SU-DHL-6 (cell line): ENCODE measurements at regions not wholly inside any gene's neighbourhood (a gene's known extent, or its start where the extent isn't known, plus 50 kb on each side); places are given as distances from the start of the nearest gene placed in this dataset.

ENCODE experiments used
- H2AFZ ChIP-seq: fragments of 200-600 bp; sonication (generic); 2 replicates; pipeline ENCODE4 v1.6.1; 2014; ENCODE audit warnings: low read depth, mild to moderate bottlenecking, moderate library complexity, mixed read lengths, antibody characterized with exemption, low read length; ENCODE audit not compliant: severe bottlenecking
- H3F3A ChIP-seq: fragments of 200-600 bp; shearing (Covaris generic); 2 replicates; pipeline ENCODE4 v1.6.0; 2016; ENCODE audit warnings: antibody characterized with exemption, mild to moderate bottlenecking; ENCODE audit not compliant: insufficient read depth
- H3K27ac ChIP-seq: fragments of 200-600 bp; sonication (generic); 2 replicates; pipeline ENCODE4 v1.5.1; 2016; ENCODE audit warnings: low read depth, mild to moderate bottlenecking, low read length, moderate library complexity, mixed read lengths
- H3K27me3 ChIP-seq: fragments of 200-600 bp; sonication (generic), shearing (Covaris generic); 2 replicates; pipeline ENCODE4 v1.6.0; 2014; ENCODE audit warnings: mild to moderate bottlenecking, low read length
- H3K36me3 ChIP-seq: fragments of 200-600 bp; sonication (generic); 2 replicates; pipeline ENCODE4 v1.6.1; 2014; ENCODE audit warnings: mild to moderate bottlenecking, low read length, mixed read lengths
- H3K4me2 ChIP-seq: fragments of 300-600, 200-600 bp; shearing (Covaris generic), sonication (generic); 2 replicates; pipeline ENCODE4 v1.6.0; 2014; ENCODE audit warnings: low read length, low read depth, mild to moderate bottlenecking; ENCODE audit not compliant: poor library complexity, severe bottlenecking
- H3K4me3 ChIP-seq: fragments of 200-600 bp; sonication (generic); 2 replicates; pipeline ENCODE4 v1.5.1; 2014; ENCODE audit warnings: antibody characterized with exemption, low read length, mild to moderate bottlenecking, mixed read lengths; ENCODE audit not compliant: insufficient read depth, poor library complexity, severe bottlenecking
- H3K79me2 ChIP-seq: fragments of 200-600 bp; sonication (generic); 2 replicates; pipeline ENCODE4 v1.6.1; 2014; ENCODE audit warnings: mild to moderate bottlenecking, low read length, moderate library complexity; ENCODE audit not compliant: insufficient read depth
- H3K9ac ChIP-seq: fragments of 200-600 bp; sonication (generic); 2 replicates; pipeline ENCODE4 v1.7.0; 2014; ENCODE audit warnings: mild to moderate bottlenecking, low read length
- H3K9me2 ChIP-seq: fragments of 200-600 bp; sonication (generic); replicated peaks from 2 replicates; pipeline ENCODE4 v1.6.1; 2014; ENCODE audit warnings: low read length; ENCODE audit not compliant: insufficient read depth
- H3K9me3 ChIP-seq: fragments of 200-600 bp; sonication (generic); 2 replicates; pipeline ENCODE4 v1.6.1; 2014; ENCODE audit warnings: low read length, mixed read lengths; ENCODE audit not compliant: insufficient read depth
- H4K20me1 ChIP-seq: fragments of 200-600 bp; sonication (generic); 2 replicates; pipeline ENCODE4 v1.6.1; 2014; ENCODE audit warnings: low read depth, mild to moderate bottlenecking, antibody characterized with exemption, low read length, moderate library complexity, mixed read lengths
- CTCF ChIP-seq: fragments of 200-600 bp; sonication (generic); IDR thresholded peaks from one replicate; pipeline ENCODE4 v1.5.1; 2017; ENCODE audit warnings: antibody characterized with exemption, mild to moderate bottlenecking, low read length, moderate library complexity; ENCODE audit not compliant: insufficient read depth, poor library complexity, severe bottlenecking
- EZH2phosphoT487 ChIP-seq: fragments of 200-600 bp; sonication (generic), shearing (Covaris generic); conservative IDR thresholded peaks from 2 replicates; pipeline ENCODE4 v1.6.1; 2018; ENCODE audit warnings: mild to moderate bottlenecking, antibody characterized with exemption, low read length, moderate library complexity, mixed read lengths

DNA sequence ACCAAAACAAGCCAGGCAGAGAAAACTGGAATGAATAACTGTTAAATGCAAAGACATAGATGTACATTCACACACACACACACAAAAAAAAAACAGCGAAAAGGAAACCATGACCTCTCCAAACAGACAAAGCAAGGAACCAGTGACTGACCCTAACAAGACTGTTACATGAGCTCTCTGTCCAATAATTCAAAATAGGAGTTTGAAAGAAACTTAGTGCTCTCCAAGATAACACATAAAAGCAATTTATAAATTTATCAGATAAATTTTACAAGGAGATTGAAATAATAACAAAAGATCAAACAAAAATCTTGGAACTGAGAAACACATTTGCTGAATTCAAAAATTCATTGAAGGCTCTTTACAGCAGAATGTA lies 423.5 kb upstream of the RGMB start:
- H4K20me1 ChIP-seq, result no peaks in the 10 kb centered on the region
- H3K36me3 ChIP-seq, result no peaks in the 10 kb centered on the region
- no peak overlapping the region for H3K27ac ChIP-seq
- no peak overlapping the region for H3K9ac ChIP-seq
- H3K4me3 ChIP-seq, result no peak overlapping the region
- no peaks in the 10 kb centered on the region for H3K79me2 ChIP-seq
- no peaks in the 10 kb centered on the region for H3K27me3 ChIP-seq
- H2AFZ ChIP-seq, result no peak overlapping the region
- H3K9me3 ChIP-seq, result no peaks in the 10 kb centered on the region
- TF ChIP-seq CTCF, result no peak
- no peak for TF ChIP-seq EZH2phosphoT487
- no peak overlapping the region for H3K4me2 ChIP-seq
- H3K9me2 ChIP-seq, result no peaks in the 10 kb centered on the region
- H3F3A ChIP-seq, result no peaks in the 10 kb centered on the region

- no peak for TF ChIP-seq EZH2phosphoT487
- TF ChIP-seq CTCF, result no peak
- Histone ChIP-seq H3K36me3 (no peaks in the 10 kb centered on the region), H3K9me2 (no peaks in the 10 kb centered on the region), H3F3A (no peaks in the 10 kb centered on the region), H3K27me3 (no peaks in the 10 kb centered on the region), H3K4me3 (no peak overlapping the region), H3K27ac (no peak overlapping the region), H3K9me3 (no peaks in the 10 kb centered on the region), H3K4me2 (no peak overlapping the region), H3K9ac (no peak overlapping the region), H3K79me2 (no peaks in the 10 kb centered on the region), H2AFZ (no peak overlapping the region), H4K20me1 (no peaks in the 10 kb centered on the region)
These were observed 418.5 kb upstream of the RGMB start for GRCh38 chr5:98354922-98355321.

GRCh38 chr5:98360548-98360947 lies 412.9 kb upstream of the RGMB start:
- Histone ChIP-seq H3K9me3 (no peaks in the 10 kb centered on the region), H3K4me2 (no peak overlapping the region), H3K9ac (no peak overlapping the region), H2AFZ (no peak overlapping the region), H3F3A (no peaks in the 10 kb centered on the region), H3K27ac (no peak overlapping the region), H3K9me2 (no peaks in the 10 kb centered on the region), H4K20me1 (no peaks in the 10 kb centered on the region), H3K27me3 (no peaks in the 10 kb centered on the region), H3K4me3 (no peak overlapping the region), H3K36me3 (no peaks in the 10 kb centered on the region), H3K79me2 (no peaks in the 10 kb centered on the region)
- TF ChIP-seq CTCF, result no peak
- no peak for TF ChIP-seq EZH2phosphoT487

DNA sequence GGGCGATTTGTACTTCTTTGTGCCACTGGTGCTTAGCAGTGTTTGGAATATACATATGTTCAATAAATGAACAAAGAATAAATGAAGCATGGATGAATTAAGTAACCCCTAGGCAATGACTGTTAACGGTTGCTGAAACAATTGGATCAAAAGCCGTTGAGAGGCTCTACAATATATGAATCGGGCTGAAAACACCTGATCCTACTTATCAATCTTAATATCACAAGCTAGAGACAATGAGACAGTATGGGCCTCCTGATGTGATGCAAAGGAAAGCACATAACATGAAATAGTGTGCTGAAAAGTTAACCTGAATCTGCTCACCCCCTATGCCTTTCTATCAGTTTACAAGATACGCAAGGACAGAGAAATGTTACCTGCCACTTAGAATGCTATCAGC lies 410.3 kb upstream of the RGMB start:
- no peak overlapping the region for H3K9ac ChIP-seq
- H4K20me1 ChIP-seq, result no peaks in the 10 kb centered on the region
- H3K27ac ChIP-seq, result no peak overlapping the region
- H3K27me3 ChIP-seq, result no peaks in the 10 kb centered on the region
- no peak overlapping the region for H3K4me2 ChIP-seq
- no peak overlapping the region for H3K4me3 ChIP-seq
- H3K9me3 ChIP-seq, result no peaks in the 10 kb centered on the region
- TF ChIP-seq EZH2phosphoT487 (no peak), CTCF (no peak)
- no peaks in the 10 kb centered on the region for H3K9me2 ChIP-seq
- no peak overlapping the region for H2AFZ ChIP-seq
- H3K36me3 ChIP-seq, result no peaks in the 10 kb centered on the region
- H3F3A ChIP-seq, result no peaks in the 10 kb centered on the region
- H3K79me2 ChIP-seq, result no peaks in the 10 kb centered on the region
